ENCODE measurements at regions not wholly inside any gene's neighbourhood (a gene's known extent, or its start where the extent isn't known, plus 50 kb on each side); places are given as distances from the start of the nearest gene placed in this dataset.

- TF ChIP-seq, protein P1, sequence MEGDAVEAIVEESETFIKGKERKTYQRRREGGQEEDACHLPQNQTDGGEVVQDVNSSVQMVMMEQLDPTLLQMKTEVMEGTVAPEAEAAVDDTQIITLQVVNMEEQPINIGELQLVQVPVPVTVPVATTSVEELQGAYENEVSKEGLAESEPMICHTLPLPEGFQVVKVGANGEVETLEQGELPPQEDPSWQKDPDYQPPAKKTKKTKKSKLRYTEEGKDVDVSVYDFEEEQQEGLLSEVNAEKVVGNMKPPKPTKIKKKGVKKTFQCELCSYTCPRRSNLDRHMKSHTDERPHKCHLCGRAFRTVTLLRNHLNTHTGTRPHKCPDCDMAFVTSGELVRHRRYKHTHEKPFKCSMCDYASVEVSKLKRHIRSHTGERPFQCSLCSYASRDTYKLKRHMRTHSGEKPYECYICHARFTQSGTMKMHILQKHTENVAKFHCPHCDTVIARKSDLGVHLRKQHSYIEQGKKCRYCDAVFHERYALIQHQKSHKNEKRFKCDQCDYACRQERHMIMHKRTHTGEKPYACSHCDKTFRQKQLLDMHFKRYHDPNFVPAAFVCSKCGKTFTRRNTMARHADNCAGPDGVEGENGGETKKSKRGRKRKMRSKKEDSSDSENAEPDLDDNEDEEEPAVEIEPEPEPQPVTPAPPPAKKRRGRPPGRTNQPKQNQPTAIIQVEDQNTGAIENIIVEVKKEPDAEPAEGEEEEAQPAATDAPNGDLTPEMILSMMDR (IDR thresholded peaks at IDR 0.05; ENCODE audit: poor library complexity, severe bottlenecking) = no peak
- TF ChIP-seq TAF1 (IDR thresholded peaks at IDR 0.05; ENCODE audit: low read depth) (no peak), EZH2 (IDR thresholded peaks at IDR 0.05; ENCODE audit: borderline replicate concordance, insufficient read depth, low read length, poor library complexity, severe bottlenecking) (no peak)
- TF ChIP-seq, protein P2, sequence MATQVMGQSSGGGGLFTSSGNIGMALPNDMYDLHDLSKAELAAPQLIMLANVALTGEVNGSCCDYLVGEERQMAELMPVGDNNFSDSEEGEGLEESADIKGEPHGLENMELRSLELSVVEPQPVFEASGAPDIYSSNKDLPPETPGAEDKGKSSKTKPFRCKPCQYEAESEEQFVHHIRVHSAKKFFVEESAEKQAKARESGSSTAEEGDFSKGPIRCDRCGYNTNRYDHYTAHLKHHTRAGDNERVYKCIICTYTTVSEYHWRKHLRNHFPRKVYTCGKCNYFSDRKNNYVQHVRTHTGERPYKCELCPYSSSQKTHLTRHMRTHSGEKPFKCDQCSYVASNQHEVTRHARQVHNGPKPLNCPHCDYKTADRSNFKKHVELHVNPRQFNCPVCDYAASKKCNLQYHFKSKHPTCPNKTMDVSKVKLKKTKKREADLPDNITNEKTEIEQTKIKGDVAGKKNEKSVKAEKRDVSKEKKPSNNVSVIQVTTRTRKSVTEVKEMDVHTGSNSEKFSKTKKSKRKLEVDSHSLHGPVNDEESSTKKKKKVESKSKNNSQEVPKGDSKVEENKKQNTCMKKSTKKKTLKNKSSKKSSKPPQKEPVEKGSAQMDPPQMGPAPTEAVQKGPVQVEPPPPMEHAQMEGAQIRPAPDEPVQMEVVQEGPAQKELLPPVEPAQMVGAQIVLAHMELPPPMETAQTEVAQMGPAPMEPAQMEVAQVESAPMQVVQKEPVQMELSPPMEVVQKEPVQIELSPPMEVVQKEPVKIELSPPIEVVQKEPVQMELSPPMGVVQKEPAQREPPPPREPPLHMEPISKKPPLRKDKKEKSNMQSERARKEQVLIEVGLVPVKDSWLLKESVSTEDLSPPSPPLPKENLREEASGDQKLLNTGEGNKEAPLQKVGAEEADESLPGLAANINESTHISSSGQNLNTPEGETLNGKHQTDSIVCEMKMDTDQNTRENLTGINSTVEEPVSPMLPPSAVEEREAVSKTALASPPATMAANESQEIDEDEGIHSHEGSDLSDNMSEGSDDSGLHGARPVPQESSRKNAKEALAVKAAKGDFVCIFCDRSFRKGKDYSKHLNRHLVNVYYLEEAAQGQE (IDR thresholded peaks at IDR 0.05; ENCODE audit: borderline replicate concordance) = no peak
Measured at GRCh38 chr10:121157998-121158397, 306.8 kb downstream of the WDR11 start.
